ENCODE measurements at regions not wholly inside any gene's neighbourhood (a gene's known extent, or its start where the extent isn't known, plus 50 kb on each side); places are given as distances from the start of the nearest gene placed in this dataset.

- Histone ChIP-seq H3K9me3 (replicated peaks; ENCODE audit: control insufficient read depth, insufficient read depth, low read length) (no peaks in the 10 kb centered on the region), H3K4me2 (ENCODE audit: insufficient read depth, low read length) (no peak overlapping the region), H3K27me3 (ENCODE audit: control insufficient read depth in 2 of 2, insufficient read depth in 2 of 2, low read length in 2 of 2) (no peaks in the 10 kb centered on the region), H3K4me3 (replicated peaks in 1 of 3; ENCODE audit: insufficient read depth in 1 of 3, low read depth in 1 of 3, low read length in 3 of 3) (no peak overlapping the region), H3K9ac (replicated peaks; ENCODE audit: extremely low read depth, insufficient read depth, low read length) (no peak overlapping the region), H3K27ac (ENCODE audit: insufficient read depth, low read depth, low read length) (no peak overlapping the region), H3K4me1 (ENCODE audit: control insufficient read depth, extremely low read depth, insufficient read depth, low read length) (no peaks in the 10 kb centered on the region), H2AFZ (ENCODE audit: low read depth, low read length) (no peak overlapping the region), H3K79me2 (ENCODE audit: control insufficient read depth, insufficient read depth, low read length) (no peaks in the 10 kb centered on the region), H3K36me3 (ENCODE audit: control insufficient read depth in 2 of 2, extremely low read depth in 1 of 2, insufficient read depth in 2 of 2, low read length in 2 of 2) (no peaks in the 10 kb centered on the region), H3K9me1 (replicated peaks; ENCODE audit: control insufficient read depth, extremely low read depth, insufficient read depth, low read length) (no peaks in the 10 kb centered on the region), H4K20me1 (replicated peaks; ENCODE audit: control insufficient read depth, extremely low read depth, insufficient read depth, low read length) (no peaks in the 10 kb centered on the region)
- FAIRE-seq (no peak), DNase-seq (ENCODE audit: low read depth, low spot score) (no peak)
- TF ChIP-seq POLR2A (IDR thresholded peaks at IDR 0.05; ENCODE audit: low read depth, low read length): no peak
- no peak for TF ChIP-seq JUN (IDR thresholded peaks at IDR 0.05; ENCODE audit: borderline replicate concordance, insufficient read depth, insufficient read length, low read depth)
- no peak for TF ChIP-seq EZH2 (IDR thresholded peaks at IDR 0.05; ENCODE audit: borderline replicate concordance, low read depth, low read length, severe bottlenecking)
- no peak for TF ChIP-seq POLR2AphosphoS5 (IDR thresholded peaks at IDR 0.05; ENCODE audit: insufficient read depth, low read depth, low read length)
- no peak for TF ChIP-seq MAX (IDR thresholded peaks at IDR 0.05; ENCODE audit: insufficient read depth, insufficient read length)
- no peak for TF ChIP-seq GATA2 (IDR thresholded peaks at IDR 0.05; ENCODE audit: insufficient read depth, insufficient read length, low read depth, low read length)
- intact Hi-C loops (cut with micrococcal nuclease): no loop called here
- dilution Hi-C loops (cut with MboI; ENCODE audit: extremely low pct_ligation_motif_present, low sequenced_read_pairs): no loop called here
- no TSS peak for BruUV-seq (replicated peaks)
- ChIA-PET POLR2A (no interaction called here), CTCF (no interaction called here)
Measured at GRCh38 chr5:5585751-5586341, 163.4 kb downstream of the ICE1 start.

- intact Hi-C loops (cut with micrococcal nuclease) (no loop called here), dilution Hi-C loops (cut with MboI; ENCODE audit: extremely low pct_ligation_motif_present, low sequenced_read_pairs) (no loop called here)
- TF ChIP-seq, protein P1, sequence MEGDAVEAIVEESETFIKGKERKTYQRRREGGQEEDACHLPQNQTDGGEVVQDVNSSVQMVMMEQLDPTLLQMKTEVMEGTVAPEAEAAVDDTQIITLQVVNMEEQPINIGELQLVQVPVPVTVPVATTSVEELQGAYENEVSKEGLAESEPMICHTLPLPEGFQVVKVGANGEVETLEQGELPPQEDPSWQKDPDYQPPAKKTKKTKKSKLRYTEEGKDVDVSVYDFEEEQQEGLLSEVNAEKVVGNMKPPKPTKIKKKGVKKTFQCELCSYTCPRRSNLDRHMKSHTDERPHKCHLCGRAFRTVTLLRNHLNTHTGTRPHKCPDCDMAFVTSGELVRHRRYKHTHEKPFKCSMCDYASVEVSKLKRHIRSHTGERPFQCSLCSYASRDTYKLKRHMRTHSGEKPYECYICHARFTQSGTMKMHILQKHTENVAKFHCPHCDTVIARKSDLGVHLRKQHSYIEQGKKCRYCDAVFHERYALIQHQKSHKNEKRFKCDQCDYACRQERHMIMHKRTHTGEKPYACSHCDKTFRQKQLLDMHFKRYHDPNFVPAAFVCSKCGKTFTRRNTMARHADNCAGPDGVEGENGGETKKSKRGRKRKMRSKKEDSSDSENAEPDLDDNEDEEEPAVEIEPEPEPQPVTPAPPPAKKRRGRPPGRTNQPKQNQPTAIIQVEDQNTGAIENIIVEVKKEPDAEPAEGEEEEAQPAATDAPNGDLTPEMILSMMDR (IDR thresholded peaks at IDR 0.05; ENCODE audit: extremely low read depth in 1 of 2, insufficient read depth in 1 of 2, low read depth in 1 of 2, low read length in 2 of 2): no peak
- TF ChIP-seq JUN (IDR thresholded peaks at IDR 0.05; ENCODE audit: borderline replicate concordance, insufficient read depth, insufficient read length, low read depth): no peak
- TF ChIP-seq EZH2 (IDR thresholded peaks at IDR 0.05; ENCODE audit: borderline replicate concordance, low read depth, low read length, severe bottlenecking): no peak
- no peak for TF ChIP-seq POLR2A (IDR thresholded peaks at IDR 0.05; ENCODE audit: low read depth, low read length)
- no peak for TF ChIP-seq MYC (IDR thresholded peaks at IDR 0.05; ENCODE audit: low read depth, low read length)
- TF ChIP-seq GATA2 (IDR thresholded peaks at IDR 0.05; ENCODE audit: insufficient read depth, insufficient read length, low read depth, low read length): no peak
- TF ChIP-seq FOS (IDR thresholded peaks at IDR 0.05; ENCODE audit: borderline replicate concordance, insufficient read depth, low read length): no peak
- no peak for TF ChIP-seq POLR2AphosphoS5 (IDR thresholded peaks at IDR 0.05; ENCODE audit: insufficient read depth, low read depth, low read length)
- TF ChIP-seq MAX (IDR thresholded peaks at IDR 0.05; ENCODE audit: insufficient read depth, insufficient read length): no peak
- DNase-seq (ENCODE audit: low read depth, low spot score) (no peak), FAIRE-seq (no peak)
- Histone ChIP-seq H3K79me2 (ENCODE audit: control insufficient read depth, insufficient read depth, low read length) (no peaks in the 10 kb centered on the region), H3K4me1 (ENCODE audit: control insufficient read depth, extremely low read depth, insufficient read depth, low read length) (no peaks in the 10 kb centered on the region), H3K27ac (ENCODE audit: insufficient read depth, low read depth, low read length) (no peak overlapping the region), H3K9ac (replicated peaks; ENCODE audit: extremely low read depth, insufficient read depth, low read length) (no peak overlapping the region), H3K36me3 (ENCODE audit: control insufficient read depth in 2 of 2, extremely low read depth in 1 of 2, insufficient read depth in 2 of 2, low read length in 2 of 2) (no peaks in the 10 kb centered on the region), H2AFZ (ENCODE audit: low read depth, low read length) (no peak overlapping the region), H3K9me1 (replicated peaks; ENCODE audit: control insufficient read depth, extremely low read depth, insufficient read depth, low read length) (no peaks in the 10 kb centered on the region), H3K4me3 (replicated peaks in 1 of 3; ENCODE audit: insufficient read depth in 1 of 3, low read depth in 1 of 3, low read length in 3 of 3) (no peak overlapping the region), H3K4me2 (ENCODE audit: insufficient read depth, low read length) (no peak overlapping the region), H3K27me3 (ENCODE audit: control insufficient read depth in 2 of 2, insufficient read depth in 2 of 2, low read length in 2 of 2) (no peaks in the 10 kb centered on the region), H3K9me3 (replicated peaks; ENCODE audit: control insufficient read depth, insufficient read depth, low read length) (no peaks in the 10 kb centered on the region), H4K20me1 (replicated peaks; ENCODE audit: control insufficient read depth, extremely low read depth, insufficient read depth, low read length) (no peaks in the 10 kb centered on the region)
- BruUV-seq (replicated peaks): no TSS peak
- CTCF ChIA-PET: interaction anchor here (1.3 kb wide), 1 partner anchor 450 kb away, joined by 3 read pairs; no protein-coding TSS in a partner anchor
- POLR2A ChIA-PET: no interaction called here
Measured at GRCh38 chr5:5584751-5585150, 162.3 kb downstream of the ICE1 start.
